H1 (cell line): ENCODE measurements at regions not wholly inside any gene's neighbourhood (a gene's known extent, or its start where the extent isn't known, plus 50 kb on each side); places are given as distances from the start of the nearest gene placed in this dataset.

Experiments
- CHD7 ChIP-seq: fragments of 300-600 bp; sonication (generic); IDR thresholded peaks from 2 replicates; pipeline ENCODE4 v1.7.1; 2012; ENCODE audit warnings: low read length, moderate library complexity, mild to moderate bottlenecking, inconsistent platforms; ENCODE audit not compliant: insufficient replicate concordance
- FOSL1 ChIP-seq: IDR thresholded peaks from 2 replicates; pipeline ENCODE4 v1.6.1; 2011; ENCODE audit warnings: mild to moderate bottlenecking, low read depth, low read length, moderate library complexity; ENCODE audit not compliant: insufficient read depth
- RAD21 ChIP-seq, 2 experiments: IDR thresholded peaks in 1 of 2; conservative IDR thresholded peaks in 1 of 2; 2 replicates each; pipeline ENCODE4 v1.6.1; 2011; ENCODE audit warnings: low read depth in 2 of 2, low read length in 2 of 2, improper control_type of control experiment in 1 of 2, inconsistent platforms in 1 of 2, mild to moderate bottlenecking in 1 of 2, moderate library complexity in 1 of 2

DNA sequence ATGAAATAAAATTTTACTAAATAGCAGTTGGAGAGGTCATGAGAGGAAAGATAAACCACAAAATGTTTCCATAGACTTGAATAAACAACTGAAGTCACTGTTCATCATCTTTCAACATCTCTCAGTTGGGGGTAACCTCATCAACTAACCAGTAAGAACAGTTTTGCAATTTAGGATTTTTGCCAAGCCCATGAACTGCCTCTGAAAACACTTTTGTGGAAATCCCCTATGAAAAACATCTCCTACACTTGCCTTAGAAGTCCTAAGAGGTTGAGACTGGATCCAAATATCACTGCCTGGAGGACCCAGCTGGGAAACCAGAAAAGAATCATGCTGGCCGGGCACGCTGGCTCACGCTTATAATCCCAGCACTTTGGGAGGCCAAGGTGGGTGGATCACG lies 273.1 kb downstream of the C12orf50 start (continued):
- TF ChIP-seq CHD7 (no peak), RAD21 (IDR thresholded peaks at IDR 0.05 in 1 of 2, conservative IDR thresholded peaks at IDR 0.05 in 1 of 2; ENCODE audit: low read depth in 2 of 2, low read length in 2 of 2) (no peak), FOSL1 (no peak)
- TF ChIP-seq, all 59 proteins: peak for 0
